LNCAP (cell line): ENCODE measurements at regions not wholly inside any gene's neighbourhood (a gene's known extent, or its start where the extent isn't known, plus 50 kb on each side); places are given as distances from the start of the nearest gene placed in this dataset.

Experiments used
- CTCF ChIP-seq: fragments of 450-650 bp; IDR thresholded peaks from 2 replicates; pipeline ENCODE4 v1.5.1; 2017; ENCODE audit warnings: mild to moderate bottlenecking

- TF ChIP-seq CTCF = no peak
These were observed 451.1 kb downstream of the PPARGC1A start for GRCh38 chr4:23438764-23439163.

- TF ChIP-seq CTCF = no peak
These were observed 460.4 kb downstream of the PPARGC1A start for GRCh38 chr4:23429497-23429896.

- no peak for TF ChIP-seq CTCF
These were observed 464.3 kb downstream of the PPARGC1A start for GRCh38 chr4:23425570-23425969.

GRCh38 chr4:23423540-23423939 is 466.3 kb downstream of the PPARGC1A start:
- TF ChIP-seq CTCF = no peak

GRCh38 chr4:23422878-23423277 is 467.0 kb downstream of the PPARGC1A start:
- TF ChIP-seq CTCF = no peak

GRCh38 chr4:23413631-23414030 is 476.2 kb downstream of the PPARGC1A start:
- TF ChIP-seq CTCF = no peak

GRCh38 chr4:23412701-23413100 is 477.1 kb downstream of the PPARGC1A start:
- no peak for TF ChIP-seq CTCF

GRCh38 chr4:23401572-23401971 is 488.3 kb downstream of the PPARGC1A start:
- no peak for TF ChIP-seq CTCF
